ENCODE measurements at regions not wholly inside any gene's neighbourhood (a gene's known extent, or its start where the extent isn't known, plus 50 kb on each side); places are given as distances from the start of the nearest gene placed in this dataset.

DNA sequence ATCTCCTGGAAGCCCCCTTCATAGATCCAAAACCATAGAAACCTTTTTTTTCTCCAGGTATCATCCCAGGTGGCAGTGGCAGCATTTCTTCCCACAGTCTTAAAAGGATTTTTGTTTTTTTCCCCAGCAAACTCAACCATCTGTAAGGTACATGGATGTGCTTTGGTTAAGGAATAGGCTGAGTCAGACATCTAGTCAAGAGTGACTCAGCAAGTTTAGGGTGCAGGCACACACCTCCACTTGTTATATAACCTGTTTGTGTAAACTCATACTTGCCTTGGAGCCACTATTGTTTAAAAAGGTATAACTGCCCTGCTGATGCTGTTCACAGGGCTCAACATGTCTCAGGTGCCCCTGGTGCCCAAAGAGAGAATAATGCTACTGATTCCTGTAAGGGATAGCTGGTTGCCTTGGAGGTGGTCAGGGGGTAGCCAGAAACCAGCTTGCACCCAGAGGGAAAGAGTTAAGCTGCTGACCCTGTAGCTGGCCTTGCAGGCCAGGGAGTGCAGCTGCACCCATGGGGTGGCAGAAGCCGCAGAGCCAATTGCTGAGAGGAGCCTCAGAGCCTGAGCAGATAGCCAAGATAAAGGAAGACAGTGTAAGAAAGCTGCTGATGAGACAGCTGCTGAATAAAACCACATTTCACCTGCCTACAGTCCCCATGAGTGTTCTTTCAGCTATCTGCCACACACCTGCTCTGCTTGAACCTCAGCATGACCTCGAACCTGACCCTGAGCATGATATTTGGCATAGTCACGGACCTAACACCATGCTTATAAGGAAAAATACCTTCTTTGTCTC, 1726.1 kb upstream of the RAG2 start:
- Mint-ChIP-seq H3K4me3 (no peak overlapping the region), H3K9me3 (no peaks in the 10 kb centered on the region), H3K4me1 (ENCODE audit: unreplicated experiment) (no peaks in the 10 kb centered on the region), H3K27me3 (no peaks in the 10 kb centered on the region), H3K36me3 (no peaks in the 10 kb centered on the region), H3K27ac (no peak overlapping the region)
- TF ChIP-seq, protein P1, sequence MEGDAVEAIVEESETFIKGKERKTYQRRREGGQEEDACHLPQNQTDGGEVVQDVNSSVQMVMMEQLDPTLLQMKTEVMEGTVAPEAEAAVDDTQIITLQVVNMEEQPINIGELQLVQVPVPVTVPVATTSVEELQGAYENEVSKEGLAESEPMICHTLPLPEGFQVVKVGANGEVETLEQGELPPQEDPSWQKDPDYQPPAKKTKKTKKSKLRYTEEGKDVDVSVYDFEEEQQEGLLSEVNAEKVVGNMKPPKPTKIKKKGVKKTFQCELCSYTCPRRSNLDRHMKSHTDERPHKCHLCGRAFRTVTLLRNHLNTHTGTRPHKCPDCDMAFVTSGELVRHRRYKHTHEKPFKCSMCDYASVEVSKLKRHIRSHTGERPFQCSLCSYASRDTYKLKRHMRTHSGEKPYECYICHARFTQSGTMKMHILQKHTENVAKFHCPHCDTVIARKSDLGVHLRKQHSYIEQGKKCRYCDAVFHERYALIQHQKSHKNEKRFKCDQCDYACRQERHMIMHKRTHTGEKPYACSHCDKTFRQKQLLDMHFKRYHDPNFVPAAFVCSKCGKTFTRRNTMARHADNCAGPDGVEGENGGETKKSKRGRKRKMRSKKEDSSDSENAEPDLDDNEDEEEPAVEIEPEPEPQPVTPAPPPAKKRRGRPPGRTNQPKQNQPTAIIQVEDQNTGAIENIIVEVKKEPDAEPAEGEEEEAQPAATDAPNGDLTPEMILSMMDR (conservative IDR thresholded peaks at IDR 0.05), result no peak
- no peak for DNase-seq (ENCODE audit: extremely low spot score, unreplicated experiment)

DNA sequence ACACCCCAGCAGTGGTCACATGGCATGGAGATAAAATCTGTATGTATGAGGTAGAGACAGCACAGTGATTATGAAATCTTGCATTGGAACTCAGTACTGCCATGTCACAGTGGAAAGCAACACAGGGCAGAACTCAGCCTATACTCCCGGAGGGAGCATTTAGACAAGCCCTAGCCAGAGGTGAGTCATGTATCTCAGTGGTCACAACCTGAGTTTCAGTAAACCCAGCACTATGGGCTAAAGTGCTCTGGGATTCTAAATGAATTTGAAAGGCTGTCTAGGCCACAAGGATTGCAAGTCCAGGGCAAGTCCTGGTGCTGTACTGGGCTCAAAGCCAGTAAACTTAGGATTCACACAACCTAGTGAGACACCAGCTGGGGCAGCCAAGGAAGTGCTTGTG, 1717.1 kb upstream of the RAG2 start:
- H3K27ac Mint-ChIP-seq, result no peak overlapping the region
- H3K9me3 Mint-ChIP-seq, result peaks cover 6% of the 10 kb centered on the region

DNA sequence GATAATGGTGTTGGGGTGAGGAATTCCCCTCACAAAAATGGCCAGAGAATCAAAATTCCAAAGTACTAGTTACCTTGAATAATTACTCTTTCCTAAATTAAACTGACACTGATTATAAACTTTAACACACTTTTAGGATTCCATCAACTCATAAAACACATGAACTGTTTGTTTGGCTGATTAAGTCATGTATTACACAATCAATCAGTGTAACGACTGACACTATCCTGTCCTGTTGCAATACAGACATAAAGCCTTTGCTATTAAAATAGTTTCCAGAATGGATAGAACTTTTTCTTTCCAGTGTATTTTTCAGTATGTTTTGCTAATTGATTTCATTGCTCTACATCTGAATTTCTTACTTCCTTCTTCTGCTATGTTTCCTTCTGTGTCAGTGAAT, 1709.4 kb upstream of the RAG2 start:
- Mint-ChIP-seq H3K36me3 (no peaks in the 10 kb centered on the region), H3K9me3 (peaks cover 3% of the 10 kb centered on the region), H3K4me3 (no peak overlapping the region), H3K4me1 (ENCODE audit: unreplicated experiment) (peaks cover 5% of the 10 kb centered on the region), H3K27me3 (no peaks in the 10 kb centered on the region), H3K27ac (no peak overlapping the region)
- no peak for DNase-seq (ENCODE audit: extremely low spot score, unreplicated experiment)
- TF ChIP-seq, protein P1 (conservative IDR thresholded peaks at IDR 0.05), result no peak

More for the DNA sequence above, 1717.1 kb upstream of the RAG2 start:
- H3K4me1 Mint-ChIP-seq (ENCODE audit: unreplicated experiment), result no peaks in the 10 kb centered on the region
- no peak for DNase-seq (ENCODE audit: extremely low spot score, unreplicated experiment)
- TF ChIP-seq, protein P1 (conservative IDR thresholded peaks at IDR 0.05), result no peak
- no peaks in the 10 kb centered on the region for H3K36me3 Mint-ChIP-seq
- no peaks in the 10 kb centered on the region for H3K27me3 Mint-ChIP-seq
- no peak overlapping the region for H3K4me3 Mint-ChIP-seq

DNA sequence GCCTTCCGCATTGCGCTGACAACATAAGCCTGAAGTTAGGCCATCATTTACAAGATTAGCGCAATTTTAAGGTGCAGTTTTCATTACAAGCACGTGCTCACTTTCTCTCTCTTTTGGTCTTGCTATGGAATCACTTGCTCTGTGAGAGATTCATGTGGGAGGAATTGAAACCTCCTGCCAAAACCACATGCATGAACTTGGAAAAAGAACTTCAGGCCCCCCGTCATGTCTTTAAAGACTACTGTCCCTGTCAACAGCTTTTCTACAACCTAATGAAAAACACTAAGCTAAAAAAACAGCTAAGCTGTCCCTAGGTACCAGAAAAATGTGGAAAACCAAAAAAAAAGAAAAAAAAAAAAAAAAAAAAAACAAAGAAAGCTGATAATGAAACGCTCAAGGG, 1707.6 kb upstream of the RAG2 start:
- TF ChIP-seq, protein P1 (conservative IDR thresholded peaks at IDR 0.05), result no peak
- no peaks in the 10 kb centered on the region for H3K27me3 Mint-ChIP-seq
- H3K27ac Mint-ChIP-seq, result no peak overlapping the region
- H3K4me3 Mint-ChIP-seq, result no peak overlapping the region
- H3K9me3 Mint-ChIP-seq, result peaks cover 2% of the 10 kb centered on the region
- no peaks in the 10 kb centered on the region for H3K36me3 Mint-ChIP-seq
- H3K4me1 Mint-ChIP-seq (ENCODE audit: unreplicated experiment), result peaks cover 5% of the 10 kb centered on the region
- no peak for DNase-seq (ENCODE audit: extremely low spot score, unreplicated experiment)

DNA sequence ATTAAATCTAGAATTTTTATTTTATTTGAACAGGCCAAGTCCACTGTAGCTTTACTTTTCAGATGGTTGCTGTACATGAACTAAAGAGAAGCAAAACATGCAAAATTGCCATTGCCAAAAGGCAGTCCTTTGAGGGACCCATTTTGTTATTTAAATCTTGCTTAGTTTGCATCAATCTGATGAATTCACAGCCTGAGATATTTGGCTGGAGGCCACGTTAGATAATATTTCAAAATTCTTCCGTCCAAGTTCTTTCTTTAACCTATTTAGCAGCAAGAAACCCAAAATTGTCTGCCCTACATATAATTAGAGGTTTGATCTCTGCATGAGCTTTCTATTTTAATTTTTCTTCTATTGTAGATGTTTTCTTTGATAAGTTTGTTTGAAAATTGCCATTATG, 1706.9 kb upstream of the RAG2 start:
- H3K4me1 Mint-ChIP-seq (ENCODE audit: unreplicated experiment), result peaks cover 5% of the 10 kb centered on the region

More for the DNA sequence above, 1706.9 kb upstream of the RAG2 start:
- no peak for DNase-seq (ENCODE audit: extremely low spot score, unreplicated experiment)
- Mint-ChIP-seq H3K27me3 (no peaks in the 10 kb centered on the region), H3K36me3 (no peaks in the 10 kb centered on the region), H3K4me3 (no peak overlapping the region), H3K9me3 (no peaks in the 10 kb centered on the region), H3K27ac (no peak overlapping the region)
- TF ChIP-seq, protein P1 (conservative IDR thresholded peaks at IDR 0.05), result no peak
